Stimulated activated CD4-positive, alpha-beta T cell treated with anti-CD3 and anti-CD28 coated beads, Interleukin-4, amount 100 ng/mL, for 24 hours (primary cell): ENCODE measurements at regions not wholly inside any gene's neighbourhood (a gene's known extent, or its start where the extent isn't known, plus 50 kb on each side); places are given as distances from the start of the nearest gene placed in this dataset.
"Not testable (repeated sequence)": the region's sequence is repeated elsewhere in the genome, so short reads cannot be mapped to it uniquely, and the experiment has no call there.

Experiments
- DNase-seq: peaks from one replicate; pipeline ENCODE4 v3.0.0-alpha.2; 2020

DNA sequence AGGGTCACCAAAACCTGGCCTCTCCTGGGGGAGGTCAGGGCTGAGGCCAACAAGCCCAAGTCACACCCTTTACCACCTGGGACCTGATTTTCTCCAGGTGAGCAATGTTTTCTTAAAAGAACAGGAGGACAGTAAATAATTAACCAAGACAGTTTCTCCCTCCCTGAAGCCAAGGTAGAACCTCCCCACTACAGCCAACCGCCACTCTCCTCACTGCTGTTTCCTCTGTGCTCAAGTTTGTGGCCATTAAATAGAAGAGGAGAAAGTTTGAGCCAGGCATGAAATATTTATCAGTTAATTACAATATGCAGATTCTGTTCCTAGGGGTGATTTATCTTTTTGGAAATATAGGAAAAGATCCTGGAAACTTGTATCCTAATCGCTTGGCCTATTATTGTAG lies 150.6 kb upstream of the ANKRD20A1 start:
- not testable (repeated sequence) for DNase-seq

DNA sequence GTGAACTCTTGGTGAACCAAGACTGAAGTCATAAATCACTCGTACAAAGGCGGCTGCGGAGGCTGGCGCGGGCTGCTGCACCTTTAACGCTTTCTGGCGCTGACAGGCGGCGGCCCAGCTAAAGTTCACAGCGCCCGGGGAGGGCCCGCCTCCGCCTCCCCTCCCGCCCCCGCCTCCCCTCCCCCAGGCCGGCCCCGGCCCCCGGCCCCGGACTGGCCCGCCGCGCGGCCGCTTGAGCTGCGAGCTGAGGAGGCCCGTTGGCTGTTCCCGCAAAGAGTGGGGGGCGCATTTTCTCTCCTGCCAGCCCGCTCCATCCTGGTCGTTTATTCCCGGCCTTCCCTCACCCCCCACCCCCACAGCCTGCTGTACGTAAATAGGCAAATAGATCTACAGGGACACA lies 147.3 kb upstream of the ANKRD20A1 start:
- DNase-seq = not testable (repeated sequence)

- DNase-seq = peak; percentile 3
These were observed 146.8 kb upstream of the ANKRD20A1 start for GRCh38 chr9:67711931-67712330.

- DNase-seq = not testable (repeated sequence)
These were observed 145.8 kb upstream of the ANKRD20A1 start for GRCh38 chr9:67712956-67713355.

- peak; percentile 10 for DNase-seq
These were observed 140.8 kb upstream of the ANKRD20A1 start for GRCh38 chr9:67717830-67718388.

GRCh38 chr9:67720491-67720890 lies 138.2 kb upstream of the ANKRD20A1 start:
- peak; percentile 2 for DNase-seq

- DNase-seq = not testable (repeated sequence)
These were observed 136.2 kb upstream of the ANKRD20A1 start for GRCh38 chr9:67722460-67723090.

DNA sequence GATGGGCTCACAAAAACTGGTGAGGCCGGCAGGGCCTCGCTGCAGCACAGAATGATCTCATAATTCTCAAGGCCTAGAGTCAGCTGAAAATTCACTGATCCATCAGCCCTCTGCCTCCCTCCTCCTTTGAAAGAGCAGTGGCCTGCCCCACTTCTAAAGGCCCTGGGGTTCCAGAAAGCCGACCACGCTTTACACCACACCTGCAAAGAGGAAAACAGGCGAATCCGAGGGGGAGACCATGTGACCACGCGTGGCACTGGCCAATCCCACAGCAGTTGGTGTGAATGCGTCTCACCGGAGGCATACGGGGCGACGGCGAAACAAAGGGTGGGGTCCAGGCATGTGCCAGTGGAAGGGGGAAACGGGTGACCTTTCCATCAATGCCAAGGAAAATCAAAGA lies 135.5 kb upstream of the ANKRD20A1 start:
- DNase-seq = peak; percentile 3

- peak; percentile 38 for DNase-seq
These were observed 133.8 kb upstream of the ANKRD20A1 start for GRCh38 chr9:67724885-67725284.

GRCh38 chr9:67726213-67726988 lies 132.3 kb upstream of the ANKRD20A1 start:
- peak; percentile 5 for DNase-seq

- not testable (repeated sequence) for DNase-seq
These were observed 95.6 kb upstream of the ANKRD20A1 start for GRCh38 chr9:67763133-67763532.

DNA sequence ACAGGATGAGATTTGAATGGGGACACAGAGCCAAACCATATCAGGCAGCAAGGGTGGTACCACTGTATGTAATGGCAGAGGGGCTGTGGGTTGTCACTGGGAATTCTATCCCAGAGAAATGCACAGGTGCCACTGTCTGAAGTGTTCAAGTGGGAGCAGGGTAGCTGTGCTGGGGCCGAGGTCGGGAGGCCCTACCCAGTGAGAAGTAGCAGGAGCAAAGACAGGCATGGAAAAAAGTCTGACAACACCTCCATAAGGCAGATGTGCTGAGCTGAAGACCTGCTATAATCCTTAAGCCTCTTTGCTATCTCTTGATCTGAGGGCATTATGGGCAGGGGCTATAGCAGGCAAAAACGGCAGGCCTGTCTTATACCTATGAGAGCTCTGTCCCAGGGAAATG lies 86.9 kb upstream of the ANKRD20A1 start:
- not testable (repeated sequence) for DNase-seq

DNA sequence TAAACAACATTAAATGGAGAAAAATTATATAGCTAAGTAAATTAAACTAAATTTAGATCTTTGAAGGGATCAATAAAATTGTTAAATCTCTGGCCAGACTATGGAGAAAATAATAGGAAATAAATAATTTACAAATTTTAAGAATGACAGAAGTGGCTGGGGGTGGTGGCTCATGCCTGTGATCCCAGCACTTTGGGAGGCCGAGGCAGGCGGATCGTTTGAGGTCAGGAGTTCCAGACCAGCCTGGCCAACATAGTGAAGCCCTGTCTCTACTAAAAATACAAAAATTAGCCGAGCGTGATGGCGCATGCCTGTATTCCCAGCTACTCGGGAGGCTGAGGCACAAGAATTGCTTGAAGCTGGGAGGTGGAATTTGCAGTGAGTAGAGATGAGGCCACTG lies 58.6 kb upstream of the ANKRD20A1 start:
- DNase-seq = not testable (repeated sequence)
